DMS53 treated with DMSO at 0.1 percent for 48 hours (cell line): ENCODE measurements at regions not wholly inside any gene's neighbourhood (a gene's known extent, or its start where the extent isn't known, plus 50 kb on each side); places are given as distances from the start of the nearest gene placed in this dataset.

Experiments used
- DNase-seq: peaks from one replicate; lab custom pipeline; 2025; ENCODE audit not compliant: unreplicated experiment; lab: John Stamatoyannopoulos, UW

DNA sequence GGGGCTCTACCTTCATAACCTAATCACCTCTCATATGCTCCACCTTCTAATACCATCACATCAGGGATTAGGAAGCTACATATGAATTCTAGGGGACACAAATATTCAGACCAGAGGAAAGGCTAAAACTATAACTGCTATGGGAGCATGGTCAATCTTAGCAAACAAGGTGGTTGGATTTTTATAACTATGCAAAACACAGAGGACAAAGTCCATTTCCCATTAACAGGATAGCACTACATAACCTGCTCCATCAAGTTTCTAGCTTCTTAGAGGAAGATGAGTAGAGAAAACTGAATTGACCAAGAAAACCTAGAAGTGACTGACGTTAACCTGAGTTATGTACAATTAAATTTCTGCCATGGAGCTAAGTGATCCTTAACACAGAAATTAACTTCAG lies 398.6 kb downstream of the TBL1XR1 start:
- peak; percentile 31 for DNase-seq

DNA sequence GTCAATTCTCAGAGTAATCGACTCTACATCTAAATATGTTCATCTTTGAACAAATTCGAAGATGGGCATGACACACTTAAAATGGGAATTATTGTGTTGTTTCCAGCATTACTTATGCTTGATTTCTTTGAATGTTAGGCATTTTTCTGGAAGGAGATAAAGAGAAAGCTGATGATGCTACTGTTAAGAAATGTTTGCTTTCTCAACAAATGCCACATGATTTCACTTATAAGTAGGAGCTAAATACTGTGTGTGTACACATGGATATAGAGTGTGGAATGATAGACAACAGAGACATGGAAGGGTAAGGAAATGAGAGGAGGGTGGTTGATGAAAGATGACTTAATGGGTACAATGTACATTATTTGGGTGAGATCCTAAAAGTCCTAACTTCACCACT lies 400.9 kb downstream of the TBL1XR1 start:
- DNase-seq, result peak; percentile 74

DNA sequence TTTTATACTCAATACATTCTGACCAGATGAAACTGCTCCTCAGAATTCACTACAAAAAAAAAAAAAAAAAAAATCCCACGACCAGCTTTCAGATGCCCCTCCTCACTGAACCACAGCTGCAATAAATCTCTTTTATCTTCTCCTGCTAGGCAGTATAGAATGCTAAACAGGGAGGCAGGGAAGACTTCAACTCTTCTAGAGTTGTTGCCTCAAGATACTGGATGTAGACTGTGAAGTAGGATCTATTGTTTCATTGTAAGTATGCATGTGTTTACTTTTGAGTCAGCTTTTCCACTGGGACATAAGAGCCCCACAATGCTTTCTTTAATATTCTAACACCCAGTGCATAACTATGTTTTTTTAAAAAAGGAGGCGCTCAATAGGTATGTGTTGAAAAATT lies 401.4 kb downstream of the TBL1XR1 start:
- DNase-seq, result peak; percentile 39

DNA sequence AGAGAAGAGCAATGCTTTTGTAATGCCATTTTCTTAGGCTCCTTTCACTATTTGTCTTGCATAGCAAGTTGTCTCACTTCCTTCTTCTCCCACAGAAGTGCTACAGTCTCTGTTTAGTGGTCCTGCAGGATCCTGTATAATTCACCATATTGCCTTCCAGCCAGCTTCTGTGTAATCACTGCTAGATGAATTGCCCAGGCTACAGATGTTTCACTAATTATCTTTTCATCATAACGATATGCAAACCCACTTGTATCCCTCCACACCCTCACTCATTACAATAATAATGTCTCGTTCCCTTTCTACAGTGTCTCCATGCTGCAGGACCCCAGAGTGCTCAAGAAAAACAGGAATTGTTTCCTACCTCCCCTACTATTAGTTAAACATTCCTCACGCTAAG lies 402.9 kb downstream of the TBL1XR1 start:
- no peak for DNase-seq

DNA sequence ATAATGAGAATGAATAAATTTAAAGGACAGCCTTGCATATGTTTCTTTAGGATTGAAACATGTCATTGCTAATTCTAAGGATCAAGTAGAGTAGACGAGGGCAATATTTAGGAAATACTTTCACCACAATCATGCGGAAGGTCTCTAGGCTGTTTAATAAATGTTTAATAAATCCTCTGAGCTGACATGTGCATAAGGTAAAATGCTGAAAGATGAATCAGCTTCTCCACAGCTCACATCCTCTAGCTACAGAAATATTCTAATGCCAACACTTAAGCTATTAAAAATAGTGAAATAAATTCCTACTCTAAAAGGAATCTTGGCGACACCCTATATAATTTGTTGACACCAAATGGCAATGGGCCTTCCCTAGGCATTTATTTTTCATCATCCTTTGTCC lies 407.3 kb downstream of the TBL1XR1 start:
- DNase-seq, result no peak

DNA sequence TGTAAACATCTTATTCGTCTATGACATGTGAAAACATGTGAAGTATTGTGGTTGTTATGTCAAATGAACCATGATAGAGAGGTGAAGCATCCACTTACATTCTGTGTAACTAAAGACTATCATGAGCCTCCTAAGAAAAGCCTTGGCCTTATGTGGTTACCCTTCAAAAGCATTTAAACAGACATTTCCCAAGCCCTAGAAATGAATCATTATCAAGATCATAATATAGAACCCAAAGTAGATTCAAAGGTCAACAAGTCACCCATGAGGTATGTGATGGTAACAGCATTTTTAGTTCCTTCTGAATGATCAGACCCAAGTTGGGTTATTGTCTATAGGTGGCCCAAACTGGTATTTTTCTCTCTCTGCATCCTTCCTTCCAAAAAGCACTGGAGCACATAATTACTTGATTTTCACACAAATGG lies 408.0 kb downstream of the TBL1XR1 start:
- DNase-seq, result peak; percentile 76

DNA sequence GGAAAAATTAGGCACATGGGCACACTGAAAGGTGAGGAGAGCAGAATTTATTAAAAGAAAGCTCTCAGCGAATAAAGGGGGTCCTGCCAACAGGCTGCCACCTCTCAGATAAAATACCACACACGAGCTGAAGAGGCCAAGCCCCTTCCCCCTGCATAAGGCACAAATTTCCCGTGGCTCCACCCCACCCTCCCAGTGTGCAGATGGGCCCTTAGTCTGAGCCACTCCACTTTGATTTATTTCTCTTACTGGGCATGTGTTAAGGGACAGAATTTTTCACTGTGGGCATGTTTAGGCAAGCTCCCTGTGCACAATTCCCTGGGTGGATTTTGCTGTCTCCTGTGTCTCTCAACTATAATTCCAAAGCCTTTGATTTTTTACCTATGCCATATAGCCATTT lies 409.8 kb downstream of the TBL1XR1 start:
- no peak for DNase-seq

DNA sequence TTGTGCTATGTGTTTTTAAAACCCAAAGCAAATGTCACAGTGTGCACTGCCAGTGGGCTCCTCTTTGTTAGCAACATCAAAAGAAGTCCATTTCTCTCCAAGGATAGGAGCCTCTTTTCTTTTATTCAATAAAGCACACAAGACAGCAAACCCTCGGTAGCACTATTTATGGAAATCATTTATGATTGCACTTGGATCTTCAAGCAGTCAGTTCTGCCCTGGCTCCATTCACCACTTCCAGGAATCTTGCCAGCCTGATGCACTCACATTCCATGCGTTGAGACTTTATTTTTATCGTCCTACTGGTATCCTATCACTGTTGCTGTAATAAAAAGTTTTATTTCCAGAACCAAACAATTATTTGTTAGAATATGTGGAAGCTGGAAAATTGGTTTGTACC lies 412.1 kb downstream of the TBL1XR1 start:
- no peak for DNase-seq

DNA sequence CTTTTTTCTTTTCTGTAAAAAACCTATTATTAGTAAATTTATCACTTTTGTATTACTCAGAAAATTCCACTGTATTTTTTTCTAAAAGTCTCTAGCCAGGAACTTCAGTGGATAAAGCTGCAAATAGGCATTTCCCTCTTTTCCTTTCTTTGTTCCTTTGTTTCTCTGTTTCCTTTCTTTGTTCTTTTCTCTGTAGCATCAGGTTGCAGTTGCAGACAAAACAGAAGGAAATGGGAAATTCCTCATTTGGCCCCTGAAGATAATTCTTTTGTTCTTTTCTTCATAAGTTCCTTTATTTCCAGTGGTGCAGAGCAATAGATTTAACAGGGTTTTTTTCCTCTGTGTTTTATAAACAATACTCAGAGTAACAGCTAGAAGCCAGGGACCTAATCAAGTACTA lies 416.5 kb downstream of the TBL1XR1 start:
- no peak for DNase-seq

DNA sequence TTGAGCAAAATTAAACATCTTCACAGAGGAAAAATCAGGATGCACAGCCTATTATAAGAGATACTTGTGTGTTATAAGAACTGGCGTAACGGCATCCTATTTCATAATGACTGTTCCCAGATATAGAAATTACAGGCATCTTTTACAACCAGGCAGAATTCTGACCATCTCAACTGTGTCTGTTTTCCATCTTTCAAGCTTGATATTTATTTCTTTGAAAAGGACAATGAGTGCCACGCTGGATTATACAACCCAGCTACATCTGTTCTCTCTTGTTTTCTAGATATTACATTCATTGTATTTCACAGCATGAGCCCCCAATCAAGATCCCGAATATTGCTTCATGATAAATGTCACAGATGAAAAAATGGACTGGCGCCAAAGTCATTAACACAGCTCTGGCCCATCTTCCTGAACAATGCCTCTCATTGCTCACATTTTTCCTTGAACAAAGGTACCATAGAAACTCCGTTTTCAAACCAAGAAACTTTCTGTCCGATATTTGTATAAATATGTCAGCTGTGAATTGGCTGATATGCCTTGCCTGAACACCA lies 420.6 kb downstream of the TBL1XR1 start:
- no peak for DNase-seq

DNA sequence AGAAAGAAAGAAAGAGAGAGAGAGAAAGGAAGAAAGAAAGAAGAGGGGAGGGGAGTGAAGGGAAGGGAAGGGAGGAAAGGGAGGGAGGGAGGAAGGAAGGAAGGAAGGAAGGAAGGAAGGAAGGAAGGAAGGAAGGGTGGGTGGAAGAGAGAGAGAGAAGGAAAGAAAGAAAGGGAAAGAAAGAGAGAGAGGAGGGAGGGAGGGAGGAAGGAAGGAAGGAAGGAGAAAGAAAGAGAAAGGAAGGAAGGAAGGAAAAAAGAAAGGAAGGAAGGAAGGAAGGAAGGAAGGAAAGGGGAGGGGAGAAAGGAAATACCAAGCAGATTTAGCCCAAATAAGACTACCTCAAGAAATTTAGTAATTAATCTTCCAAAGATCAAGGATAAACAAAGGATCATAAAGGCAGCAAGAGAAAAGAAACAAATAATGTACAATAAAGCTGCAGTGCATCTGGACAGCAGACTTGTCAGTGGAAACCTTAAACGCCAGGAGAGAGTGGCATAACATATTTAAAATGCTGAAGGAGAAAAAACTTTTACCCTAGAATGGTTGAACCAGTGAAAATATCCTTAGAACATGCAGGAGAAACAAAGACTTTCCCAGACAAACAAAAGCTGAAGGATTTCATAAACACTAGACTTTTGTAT lies 427.6 kb downstream of the TBL1XR1 start:
- no peak for DNase-seq

DNA sequence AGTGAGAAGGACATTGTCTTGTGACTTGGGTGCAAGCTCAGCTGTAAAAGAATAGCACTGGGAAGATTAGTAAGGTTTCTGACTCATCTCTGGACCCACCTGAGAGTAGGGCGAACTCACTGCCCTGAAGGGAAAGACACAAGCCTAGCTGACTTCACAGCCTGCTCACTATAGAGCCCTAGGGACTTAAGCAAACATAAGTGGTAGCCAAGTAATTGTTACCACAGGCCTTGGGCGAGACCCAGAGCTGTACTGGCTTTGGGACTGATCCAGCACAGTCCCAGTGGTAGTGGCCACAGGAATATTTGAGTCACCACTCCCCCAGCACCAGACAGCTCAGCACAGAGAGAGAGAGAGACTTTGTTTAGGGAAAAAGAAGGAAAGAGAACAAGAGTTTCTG lies 429.9 kb downstream of the TBL1XR1 start:
- no peak for DNase-seq

DNA sequence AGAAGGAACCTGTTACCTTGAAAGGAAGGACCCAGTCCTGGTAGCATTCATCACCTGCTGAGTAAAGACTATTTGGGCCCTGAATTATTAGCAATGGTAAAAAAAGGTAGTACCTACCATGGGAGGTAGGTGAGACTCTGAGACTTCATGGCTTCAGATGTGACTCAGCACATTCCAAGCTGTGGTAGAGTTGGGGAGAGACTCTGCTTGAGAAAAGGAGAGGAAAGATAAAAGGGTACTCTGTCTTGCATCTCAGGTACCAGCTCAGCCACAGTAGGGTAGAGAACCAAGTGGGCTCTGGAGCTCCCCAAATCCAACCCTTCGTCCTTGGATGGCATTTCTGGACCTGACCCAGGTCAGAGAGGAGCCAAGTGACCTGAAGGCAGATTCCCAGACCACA lies 430.4 kb downstream of the TBL1XR1 start:
- DNase-seq, result no peak

DNA sequence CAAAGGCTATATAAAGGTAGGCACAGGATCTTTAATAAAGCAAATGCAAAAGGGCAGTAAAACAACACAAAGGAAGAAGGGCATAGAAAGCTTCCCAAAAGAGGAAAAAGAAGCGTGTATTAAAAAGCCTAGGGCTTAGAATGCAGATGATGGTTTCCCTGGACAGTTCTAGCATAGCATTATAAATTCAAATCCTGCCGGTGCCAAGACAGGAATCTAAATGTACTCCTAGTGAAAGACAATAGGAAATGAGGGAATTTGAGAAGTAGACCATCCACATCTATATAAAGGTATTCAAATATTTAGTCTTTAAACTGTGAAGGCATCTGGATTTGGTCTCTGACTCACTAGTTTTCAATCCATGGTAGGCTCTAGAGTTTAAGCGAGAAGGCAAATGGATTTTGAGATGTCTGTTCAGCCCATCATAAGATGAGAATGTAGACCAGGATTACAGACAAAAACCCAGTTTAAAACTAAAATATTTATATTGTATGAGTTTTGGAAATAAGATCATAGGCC lies 431.8 kb downstream of the TBL1XR1 start:
- DNase-seq, result no peak

DNA sequence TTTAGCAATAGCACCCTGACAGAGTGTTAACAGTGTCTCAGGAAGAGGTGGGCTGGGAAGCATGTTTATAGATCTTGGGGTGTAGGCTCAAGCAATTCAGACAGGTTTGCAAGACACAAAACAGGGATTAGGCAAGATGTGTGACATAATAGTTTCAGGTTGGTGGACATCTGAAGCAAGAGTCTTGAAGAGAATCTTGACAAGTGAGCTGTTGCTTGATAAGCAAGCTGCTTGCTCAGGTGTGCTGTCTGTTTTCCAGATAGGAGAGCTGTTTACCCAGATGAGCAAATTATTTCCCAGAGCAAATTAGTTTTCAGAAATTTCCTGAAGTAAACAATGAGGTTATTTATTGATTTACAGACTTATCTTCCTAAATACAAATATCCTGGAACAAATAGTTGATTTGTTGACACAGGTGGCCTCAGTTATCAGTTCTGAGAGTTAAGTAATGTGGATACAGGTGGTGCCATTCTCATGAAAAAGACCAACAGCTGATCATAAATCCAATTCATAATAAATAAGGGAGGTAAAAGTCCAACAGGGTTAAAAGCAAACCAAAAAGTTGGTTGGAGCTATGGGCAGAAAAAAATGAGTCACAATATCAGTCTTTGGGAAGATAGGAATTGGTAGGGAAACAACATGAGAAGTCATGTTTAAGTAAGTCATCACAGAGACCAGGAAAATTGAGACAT lies 437.3 kb downstream of the TBL1XR1 start:
- DNase-seq, result peak; percentile 89

DNA sequence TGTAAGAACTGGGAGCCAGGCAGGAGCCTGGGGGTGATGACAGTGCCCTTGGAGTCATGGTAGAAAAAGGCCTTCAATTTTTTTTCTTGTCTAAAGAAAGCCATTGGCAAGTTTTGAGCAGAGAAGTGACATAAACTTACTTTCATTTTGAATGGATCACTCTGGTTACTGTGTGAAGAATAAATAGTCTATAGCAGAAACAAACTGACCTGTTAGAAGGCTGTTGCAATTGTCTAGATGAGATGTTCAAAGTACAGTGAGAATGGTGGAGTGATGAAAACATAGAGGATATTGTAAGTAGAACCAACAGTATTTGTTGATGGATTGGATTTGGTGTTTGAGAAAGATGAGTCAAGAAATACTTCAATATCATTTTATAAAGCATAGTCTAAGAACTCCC lies 439.9 kb downstream of the TBL1XR1 start:
- no peak for DNase-seq

DNA sequence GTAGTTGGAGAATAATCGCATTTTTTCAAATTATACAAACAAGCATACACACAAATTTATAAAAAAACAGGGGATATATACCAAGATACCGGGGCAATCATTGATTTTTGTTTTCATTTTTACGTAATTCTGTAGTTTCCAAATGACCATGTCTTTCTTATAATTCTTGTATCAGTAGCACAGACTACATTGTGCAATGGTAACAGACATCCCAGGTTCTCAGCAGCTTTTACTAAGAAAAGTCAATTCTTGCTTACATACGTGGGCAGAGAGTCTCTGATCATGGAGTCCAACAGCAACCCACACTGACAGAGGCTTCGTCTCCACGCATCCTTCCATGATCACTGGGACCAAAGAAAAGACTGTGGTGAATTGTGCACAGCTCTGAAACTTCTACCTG lies 441.3 kb downstream of the TBL1XR1 start:
- DNase-seq, result no peak

DNA sequence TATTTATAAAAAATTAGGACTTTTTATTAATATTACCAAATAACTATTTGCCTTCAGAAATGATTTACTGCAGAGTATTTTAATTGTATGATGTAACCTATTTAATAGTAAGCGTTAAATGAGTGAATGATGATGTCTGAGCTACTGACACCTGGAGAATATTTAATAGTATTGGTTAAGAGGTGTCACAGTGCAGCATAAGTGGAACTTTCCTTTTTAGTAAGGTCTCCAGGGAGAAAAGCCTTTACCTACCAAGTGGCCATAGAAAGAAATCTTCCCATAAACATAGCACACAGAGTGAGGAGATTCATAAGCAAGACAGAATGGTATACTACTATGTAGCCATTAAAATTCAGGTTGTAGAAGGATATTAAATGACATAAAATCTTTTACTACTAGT lies 441.7 kb downstream of the TBL1XR1 start:
- no peak for DNase-seq

DNA sequence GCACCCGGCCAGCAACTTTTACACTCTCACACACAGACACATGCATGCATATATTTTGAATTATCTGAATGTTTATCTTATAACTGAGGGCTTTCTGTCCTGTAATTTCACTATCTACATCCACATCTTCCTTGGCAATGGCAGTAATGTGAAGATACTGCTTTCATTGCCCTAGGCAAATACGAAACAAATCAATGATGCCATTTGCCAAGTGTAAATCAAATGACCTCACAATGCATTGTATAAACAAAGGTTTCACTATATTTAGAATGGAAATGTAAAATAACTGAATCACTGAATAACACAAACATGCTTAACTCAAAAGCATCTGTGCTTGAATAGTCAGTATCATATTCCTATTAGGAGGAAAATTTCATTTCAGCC lies 455.6 kb downstream of the TBL1XR1 start:
- no peak for DNase-seq

DNA sequence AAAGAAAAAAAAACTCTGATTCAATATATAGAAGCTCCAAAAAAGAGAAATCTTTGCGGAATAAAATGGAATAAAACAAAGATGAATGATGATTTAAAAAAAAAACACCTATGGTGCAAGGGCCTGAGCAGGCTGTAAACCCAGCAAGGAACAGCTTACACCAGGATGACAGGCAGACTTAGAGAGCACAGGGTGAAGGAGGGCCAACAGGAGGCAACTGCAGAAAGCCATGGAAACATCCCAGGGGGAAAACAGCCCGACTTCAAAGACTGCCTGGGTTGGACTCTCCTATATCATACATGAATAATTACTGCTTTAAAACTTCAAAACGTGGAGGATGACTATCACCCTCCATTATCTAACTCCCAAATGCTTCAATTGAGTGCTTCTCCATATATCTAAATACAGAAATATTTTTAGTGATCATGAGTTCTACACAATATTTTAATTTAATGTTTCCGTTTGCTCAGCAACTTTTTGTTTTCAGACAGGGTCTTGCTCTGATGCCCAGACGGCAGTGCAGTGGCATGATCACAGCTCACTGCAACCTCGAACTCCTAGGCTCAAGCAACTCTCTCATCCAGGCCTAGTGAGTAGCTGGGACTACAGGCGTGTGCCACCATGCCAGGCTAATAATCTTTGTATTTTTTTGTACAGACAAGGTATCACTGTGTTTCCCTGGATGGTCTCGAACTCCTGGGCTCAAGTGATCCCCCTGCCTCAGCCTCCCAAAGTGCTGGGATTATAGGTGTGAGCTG lies 456.2 kb downstream of the TBL1XR1 start:
- no peak for DNase-seq

DNA sequence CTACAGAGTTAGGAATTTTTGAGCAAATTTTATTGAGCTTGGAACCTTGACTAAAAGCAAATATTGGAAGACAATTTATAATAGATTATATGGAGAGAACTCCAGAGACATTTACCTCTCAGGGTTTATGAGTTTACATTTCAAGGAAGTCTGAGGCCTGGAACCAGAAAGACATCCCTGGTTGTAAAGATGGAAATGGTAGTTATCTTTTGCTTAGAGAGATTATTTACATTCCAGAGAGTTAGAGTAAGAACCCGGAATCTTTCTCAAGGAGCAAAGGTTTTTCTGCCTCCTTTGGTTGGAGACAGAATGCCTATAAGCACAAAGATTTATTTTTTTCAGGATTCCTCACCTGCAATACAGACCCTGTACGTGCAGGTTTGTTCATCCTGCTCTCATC lies 458.1 kb downstream of the TBL1XR1 start:
- no peak for DNase-seq
